H1 (cell line): ENCODE measurements at regions not wholly inside any gene's neighbourhood (a gene's known extent, or its start where the extent isn't known, plus 50 kb on each side); places are given as distances from the start of the nearest gene placed in this dataset.

Experiments
- CTCF ChIA-PET: fragments of 300-600 bp; sonication (Branson Sonifier 250); formaldehyde crosslinking; loops from one replicate; lab custom pipeline; 2021; ENCODE audit not compliant: partially characterized antibody; lab: Charles Lee
- POLR2A ChIA-PET: fragments of 300-600 bp; sonication (Branson Sonifier 250); formaldehyde crosslinking; loops from one replicate; lab custom pipeline; 2021; ENCODE audit warnings: inconsistent platforms; ENCODE audit not compliant: partially characterized antibody; lab: Charles Lee
- DNase-seq, 2 experiments: peaks; one replicate each; pipeline versions ENCODE4 v3.0.0 to v3.0.0-alpha.2; 2010 to 2022; ENCODE audit warnings: low spot score in 2 of 2, low read depth in 1 of 2, mixed read lengths in 1 of 2
- FAIRE-seq: peaks from 2 replicates; lab custom pipeline; 2011; peaks lifted over from hg19 to GRCh38; lab: Jason Lieb, UNC
- H2AFZ ChIP-seq: 2 replicates; pipeline ENCODE4 v1.8.1; 2012; ENCODE audit warnings: low read length, inconsistent platforms
- H2AK5ac ChIP-seq: 2 replicates; pipeline ENCODE4 v1.6.1; 2013; ENCODE audit warnings: low read depth, low read length
- H2BK120ac ChIP-seq: replicated peaks from 2 replicates; pipeline ENCODE3; 2013; ENCODE audit warnings: low read depth, low read length, inconsistent platforms
- H2BK12ac ChIP-seq: 2 replicates; pipeline ENCODE4 v1.6.1; 2013; ENCODE audit warnings: low read depth, low read length
- H2BK15ac ChIP-seq: 2 replicates; pipeline ENCODE4 v1.6.1; 2013; ENCODE audit warnings: low read length
- H2BK20ac ChIP-seq: 2 replicates; pipeline ENCODE4 v1.6.1; 2013; ENCODE audit warnings: low read length
- H2BK5ac ChIP-seq: 2 replicates; pipeline ENCODE4 v1.6.1; 2013; ENCODE audit warnings: low read depth, low read length
- H3K14ac ChIP-seq: 2 replicates; pipeline ENCODE4 v1.6.1; 2013; ENCODE audit warnings: inconsistent platforms; ENCODE audit not compliant: insufficient read length
- H3K18ac ChIP-seq: 2 replicates; pipeline ENCODE4 v1.6.1; 2013; ENCODE audit warnings: low read length; ENCODE audit errors: extremely low read depth
- H3K23ac ChIP-seq: 2 replicates; pipeline ENCODE4 v1.6.1; 2013; ENCODE audit warnings: inconsistent platforms; ENCODE audit not compliant: insufficient read length
- H3K23me2 ChIP-seq: 2 replicates; pipeline ENCODE4 v1.6.1; 2013; ENCODE audit warnings: low read depth, low read length
- H3K27ac ChIP-seq: 2 replicates; pipeline ENCODE4 v1.6.1; 2011; ENCODE audit warnings: low read depth, low read length, inconsistent platforms
- H3K27me3 ChIP-seq, 4 experiments: replicated peaks in 1 of 4; 1 replicate in 1 of 4; 2 replicates in 3 of 4; pipeline versions ENCODE4 v1.6.1 to v1.8.1; 2011 to 2013; ENCODE audit warnings: low read length in 3 of 4, mild to moderate bottlenecking in 3 of 4, inconsistent platforms in 2 of 4, mixed read lengths in 2 of 4, moderate library complexity in 1 of 4; ENCODE audit not compliant: control insufficient read depth in 3 of 4, insufficient read depth in 3 of 4; ENCODE audit errors: extremely low read depth in 1 of 4
- H3K36me3 ChIP-seq, 4 experiments: 2 replicates each; pipeline versions ENCODE4 v1.6.1 to v1.8.1; 2011 to 2013; ENCODE audit warnings: mild to moderate bottlenecking in 4 of 4, low read length in 3 of 4, moderate library complexity in 2 of 4, control low read depth in 1 of 4, inconsistent platforms in 1 of 4; ENCODE audit not compliant: insufficient read depth in 4 of 4, control insufficient read depth in 2 of 4
- H3K4ac ChIP-seq: replicated peaks from 2 replicates; pipeline ENCODE3; 2013; ENCODE audit warnings: low read length, low read depth, mixed read lengths, inconsistent platforms; ENCODE audit not compliant: insufficient read length
- H3K4me1 ChIP-seq, 4 experiments: replicated peaks in 1 of 4; 1 replicate in 1 of 4; 2 replicates in 3 of 4; pipeline versions ENCODE4 v1.6.1 to v1.8.1; 2011 to 2013; ENCODE audit warnings: low read length in 3 of 4, inconsistent platforms in 2 of 4, mixed read lengths in 1 of 4; ENCODE audit not compliant: insufficient read depth in 4 of 4, control insufficient read depth in 3 of 4
- H3K4me2 ChIP-seq, 2 experiments: 2 replicates each; pipeline versions ENCODE4 v1.6.1 to v1.8.1; 2011 to 2013; ENCODE audit warnings: low read depth in 2 of 2, low read length in 2 of 2, control low read depth in 1 of 2, inconsistent platforms in 1 of 2, mild to moderate bottlenecking in 1 of 2; ENCODE audit not compliant: insufficient read depth in 1 of 2
- H3K4me3 ChIP-seq, 4 experiments: fragments of 200-600, 300-600 bp in 1 of 4; sonication (generic), shearing (Covaris generic), sonication (Bioruptor Twin) in 1 of 4; 2 replicates each; pipeline versions ENCODE4 v1.5.1 to v1.8.1; 2011 to 2016; ENCODE audit warnings: low read length in 4 of 4, low read depth in 3 of 4, control low read depth in 2 of 4, inconsistent platforms in 2 of 4, mild to moderate bottlenecking in 2 of 4, mixed read lengths in 1 of 4, moderate library complexity in 1 of 4; ENCODE audit not compliant: insufficient read depth in 2 of 4; ENCODE audit errors: extremely low read depth in 1 of 4
- H3K56ac ChIP-seq: replicated peaks from 2 replicates; pipeline ENCODE3; 2013; ENCODE audit warnings: low read depth, mild to moderate bottlenecking, mixed read lengths, low read length, inconsistent platforms; ENCODE audit not compliant: insufficient read length
- H3K79me1 ChIP-seq: 2 replicates; pipeline ENCODE4 v1.6.1; 2013; ENCODE audit warnings: low read depth, low read length, control low read depth
- H3K79me2 ChIP-seq, 2 experiments: 2 replicates each; pipeline versions ENCODE4 v1.6.1 to v1.8.1; 2012 to 2013; ENCODE audit warnings: low read length in 2 of 2, mild to moderate bottlenecking in 2 of 2, inconsistent platforms in 1 of 2; ENCODE audit not compliant: insufficient read depth in 2 of 2, control insufficient read depth in 1 of 2
- H3K9ac ChIP-seq, 4 experiments: replicated peaks in 1 of 4; 1 replicate in 1 of 4; 2 replicates in 3 of 4; pipeline versions ENCODE4 v1.6.1 to v1.8.1; 2011 to 2013; ENCODE audit warnings: low read depth in 3 of 4, low read length in 3 of 4, control low read depth in 2 of 4, mild to moderate bottlenecking in 2 of 4, moderate library complexity in 2 of 4, inconsistent platforms in 1 of 4; ENCODE audit errors: extremely low read depth in 1 of 4
- H3K9me3 ChIP-seq, 2 experiments: 2 replicates each; pipeline versions ENCODE4 v1.6.1 to v1.8.1; 2012 to 2013; ENCODE audit warnings: mild to moderate bottlenecking in 2 of 2, moderate library complexity in 2 of 2, control low read depth in 1 of 2, inconsistent platforms in 1 of 2, low read depth in 1 of 2, low read length in 1 of 2, mixed read lengths in 1 of 2; ENCODE audit not compliant: insufficient read depth in 2 of 2
- H4K20me1 ChIP-seq, 2 experiments: replicated peaks in 1 of 2; 2 replicates each; pipeline versions ENCODE3 to v1.8.1; 2011 to 2013; ENCODE audit warnings: inconsistent platforms in 2 of 2, low read length in 2 of 2, mild to moderate bottlenecking in 1 of 2; ENCODE audit not compliant: insufficient read depth in 2 of 2, control insufficient read depth in 1 of 2
- H4K5ac ChIP-seq: 2 replicates; pipeline ENCODE4 v1.6.1; 2013; ENCODE audit warnings: low read length, low read depth, mixed read lengths, inconsistent platforms; ENCODE audit not compliant: insufficient read length
- H4K8ac ChIP-seq: 2 replicates; pipeline ENCODE4 v1.8.0; 2013; ENCODE audit warnings: mild to moderate bottlenecking, moderate library complexity, low read length, inconsistent platforms; ENCODE audit not compliant: insufficient read depth; ENCODE audit errors: extremely low read depth
- H4K91ac ChIP-seq: replicated peaks from 2 replicates; pipeline ENCODE3; 2013; ENCODE audit warnings: low read length, mixed read lengths, inconsistent platforms; ENCODE audit not compliant: insufficient read length
- ASH2L ChIP-seq: fragments of 200-600, 300-600 bp; sonication (generic); IDR thresholded peaks from one replicate; pipeline ENCODE4 v1.7.1; 2017; ENCODE audit warnings: low read length
- CBX8 ChIP-seq: fragments of 300-800, 300-1000 bp; sonication (generic); IDR thresholded peaks from 2 replicates; pipeline ENCODE4 v1.7.1; 2016; ENCODE audit warnings: low read depth, low read length, borderline replicate concordance
- CHD1 ChIP-seq: IDR thresholded peaks from 2 replicates; pipeline ENCODE4 v1.6.1; 2012; ENCODE audit warnings: low read depth, low read length, improper control_type of control experiment
- CHD2 ChIP-seq: IDR thresholded peaks from 2 replicates; pipeline ENCODE4 v1.6.1; 2012; ENCODE audit warnings: low read length, improper control_type of control experiment
- HDAC2 ChIP-seq, 2 experiments: fragments of 300-600 bp in 1 of 2; sonication (generic) in 1 of 2; IDR thresholded peaks; 2 replicates each; pipeline ENCODE4 v1.6.1; 2011 to 2012; ENCODE audit warnings: low read depth in 2 of 2, low read length in 2 of 2, mild to moderate bottlenecking in 2 of 2, moderate library complexity in 2 of 2, borderline replicate concordance in 1 of 2, inconsistent platforms in 1 of 2
- JUND ChIP-seq: IDR thresholded peaks from 2 replicates; pipeline ENCODE4 v1.6.1; 2011; ENCODE audit warnings: mild to moderate bottlenecking, improper control_type of control experiment, low read length
- KDM1A ChIP-seq: fragments of 200-600, 300-600 bp; sonication (generic); IDR thresholded peaks from 2 replicates; pipeline ENCODE4 v1.7.1; 2016; ENCODE audit warnings: mild to moderate bottlenecking, low read length, borderline replicate concordance
- KDM5A ChIP-seq: fragments of 200-600 bp; IDR thresholded peaks from 2 replicates; pipeline ENCODE4 v1.7.1; 2012; ENCODE audit warnings: mild to moderate bottlenecking, low read length, inconsistent platforms, mixed read lengths
- MAX ChIP-seq: IDR thresholded peaks from 2 replicates; pipeline ENCODE4 v1.6.1; 2012; ENCODE audit warnings: inconsistent platforms
- POLR2AphosphoS5 ChIP-seq: IDR thresholded peaks from 2 replicates; pipeline ENCODE4 v1.6.1; 2011; ENCODE audit warnings: low read depth, low read length
- RNF2 ChIP-seq: fragments of 200-900, 300-1000 bp; sonication (generic); IDR thresholded peaks from 2 replicates; pipeline ENCODE4 v1.7.1; 2016; ENCODE audit warnings: borderline replicate concordance, low read depth, mild to moderate bottlenecking, antibody characterized with exemption, low read length; ENCODE audit not compliant: poor library complexity, severe bottlenecking; ENCODE audit errors: missing control alignments
- SP2 ChIP-seq: IDR thresholded peaks from 2 replicates; pipeline ENCODE4 v1.6.1; 2012; ENCODE audit warnings: mild to moderate bottlenecking, low read length, inconsistent platforms
- SP4 ChIP-seq: IDR thresholded peaks from 2 replicates; pipeline ENCODE4 v1.6.1; 2012; ENCODE audit warnings: low read length, inconsistent platforms
- TAF7 ChIP-seq: optimal IDR thresholded peaks from 2 replicates; pipeline ENCODE3; 2011; ENCODE audit warnings: low read depth, mild to moderate bottlenecking, inconsistent platforms, low read length, moderate library complexity, borderline replicate concordance
- TCF12 ChIP-seq: IDR thresholded peaks from 2 replicates; pipeline ENCODE4 v1.6.1; 2011; ENCODE audit warnings: low read depth, mild to moderate bottlenecking, low read length
- TEAD4 ChIP-seq: IDR thresholded peaks from 2 replicates; pipeline ENCODE4 v1.6.1; 2012; ENCODE audit warnings: low read depth, low read length, inconsistent platforms, mixed read lengths
- WGBS, 2 experiments: shearing (Covaris generic) in 1 of 2; methylation state at CpG; one replicate each; pipeline versions ENCODE4 v1.1.6 to v1.1.7; 2013 to 2015; ENCODE audit warnings: low lambda C conversion rate in 2 of 2, mixed read lengths in 2 of 2, inconsistent platforms in 1 of 2, low coverage in 1 of 2, missing lambda C conversion rate in 1 of 2; ENCODE audit not compliant: insufficient replicate concordance in 2 of 2, insufficient coverage in 1 of 2, insufficient read length in 1 of 2; ENCODE audit errors: extremely low coverage in 1 of 2, missing lambda C conversion rate in 1 of 2; 5-methylcytosine and 5-hydroxymethylcytosine counted together

- Histone ChIP-seq H2BK120ac (no peak overlapping the region), H4K20me1 (no peaks in the 10 kb centered on the region), H3K18ac (no peak overlapping the region), H3K23me2 (no peaks in the 10 kb centered on the region), H2BK5ac (no peak overlapping the region), H3K4me1 (no peaks in the 10 kb centered on the region), H2AFZ (no peak overlapping the region), H2BK15ac (no peak overlapping the region), H2AK5ac (no peak overlapping the region), H4K5ac (no peak overlapping the region), H3K9me3 (no peaks in the 10 kb centered on the region), H3K23ac (no peak overlapping the region), H2BK20ac (no peak overlapping the region), H3K56ac (no peak overlapping the region), H3K27ac (no peak overlapping the region), H3K79me1 (no peaks in the 10 kb centered on the region), H3K27me3 (peaks cover 0 to 1% (median 0%) of the 10 kb centered on the region in 4 experiments; a peak in 1 of 7 replicates), H2BK12ac (no peak overlapping the region), H4K91ac (no peak overlapping the region), H3K36me3 (no peaks in the 10 kb centered on the region), H3K4me3 (no peak overlapping the region), H4K8ac (no peak overlapping the region), H3K4me2 (no peak overlapping the region), H3K9ac (no peak overlapping the region), H3K4ac (no peak overlapping the region), H3K14ac (no peak overlapping the region), H3K79me2 (no peaks in the 10 kb centered on the region)
- 90% methylated on average over 3 of the region's 4 CpGs; no CpG with 5 or more reads in 1 of the 2 experiments for WGBS, 2 experiments
- no peak for DNase-seq
- FAIRE-seq: no peak
- ChIA-PET CTCF (no interaction called here), POLR2A (no interaction called here)
- TF ChIP-seq TCF12: no peak
- no peak for TF ChIP-seq CBX8
- no peak for TF ChIP-seq JUND
- TF ChIP-seq SP4: no peak
- no peak for TF ChIP-seq KDM1A
- no peak for TF ChIP-seq KDM5A
- no peak for TF ChIP-seq CHD2
- TF ChIP-seq MAX: no peak
- TF ChIP-seq SP2: no peak
- TF ChIP-seq RNF2: no peak
- no peak for TF ChIP-seq CHD1
- TF ChIP-seq TEAD4: no peak
- TF ChIP-seq TAF7: no peak
- TF ChIP-seq HDAC2 (IDR thresholded peaks at IDR 0.05; ENCODE audit: borderline replicate concordance in 1 of 2, low read depth in 2 of 2, low read length in 2 of 2): no peak
- no peak for TF ChIP-seq POLR2AphosphoS5
- no peak for TF ChIP-seq ASH2L
Measured at GRCh38 chr20:7520361-7520760, 419.9 kb downstream of the HAO1 start.
